Activated naive CD4-positive, alpha-beta T cell treated with anti-CD3 and anti-CD28 coated beads, Interleukin-2, amount 50 U/mL, for 72 hours (primary cell): ENCODE measurements at regions not wholly inside any gene's neighbourhood (a gene's known extent, or its start where the extent isn't known, plus 50 kb on each side); places are given as distances from the start of the nearest gene placed in this dataset.
A peak's percentile ranks its signal among the peaks of the same experiment; 100 is the strongest.

Source experiments
- ATAC-seq, 2 donors: fragments of 150-1000 bp; cut with Tn5 transposase; 2 replicates each; pipeline ENCODE4 v1.10.0; 2021; ENCODE audit warnings: mild to moderate bottlenecking in 2 of 2, moderate library complexity in 2 of 2
- DNase-seq, 2 donors: peaks; one replicate each; pipeline ENCODE4 v3.0.0; 2021 to 2022; ENCODE audit warnings: low spot score in 2 of 2
- H3K27ac Mint-ChIP-seq, 2 donors: one replicate each; pipeline ENCODE4 v1.8.0; 2022; ENCODE audit warnings: mild to moderate bottlenecking in 2 of 2, mixed read lengths in 2 of 2
- H3K36me3 Mint-ChIP-seq, 2 donors: one replicate each; pipeline ENCODE4 v1.8.0; 2022; ENCODE audit warnings: mixed read lengths in 2 of 2
- H3K9me3 Mint-ChIP-seq, 2 donors: one replicate each; pipeline ENCODE4 v1.8.0; 2022; ENCODE audit warnings: mixed read lengths in 2 of 2

DNA sequence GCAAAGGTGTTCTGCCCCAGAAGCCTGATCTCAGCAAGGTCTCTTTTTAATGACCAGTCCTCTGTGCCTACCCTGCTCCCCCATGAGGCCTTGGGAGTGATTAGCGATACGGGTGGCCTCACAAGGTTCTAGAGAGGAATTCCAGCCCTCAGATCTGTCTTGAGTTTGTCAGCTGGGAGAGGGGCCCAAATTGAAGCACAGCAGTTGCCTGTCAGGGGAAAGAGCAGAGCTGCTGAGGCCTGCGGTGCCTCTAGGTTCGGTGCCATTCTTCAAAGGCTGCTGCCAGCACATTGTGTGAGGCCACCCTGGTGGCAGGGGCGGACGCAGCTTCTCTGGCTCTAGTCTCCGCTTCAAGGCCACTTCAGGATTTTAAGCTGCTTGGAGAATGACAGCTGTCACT, 85.7 kb upstream of the GRIA1 start:
- no peak overlapping the region for H3K27ac Mint-ChIP-seq
- H3K9me3 Mint-ChIP-seq, result peaks cover 0 to 3% of the 10 kb centered on the region in 2 donors
- DNase-seq, result no peak
- no peaks in the 10 kb centered on the region for H3K36me3 Mint-ChIP-seq
- no peak for ATAC-seq

DNA sequence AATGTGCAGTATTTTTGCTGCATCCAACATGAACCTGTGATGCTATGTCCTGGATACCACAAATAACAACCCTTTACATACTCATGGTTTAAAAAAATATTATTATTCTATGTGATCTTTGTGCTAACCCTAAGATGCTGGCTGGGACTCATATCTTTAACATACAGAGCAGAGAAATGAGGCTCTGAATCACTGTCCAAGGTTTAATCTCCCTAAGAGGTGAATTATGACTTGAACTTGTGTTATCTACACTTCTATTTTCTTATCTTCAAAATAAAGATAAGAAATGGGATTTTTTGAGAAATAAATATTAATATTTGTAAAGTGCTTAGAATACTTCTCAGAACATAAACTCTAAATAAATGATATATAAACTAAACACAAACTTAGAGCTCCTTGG, 68.8 kb upstream of the GRIA1 start:
- Mint-ChIP-seq H3K27ac (no peak overlapping the region), H3K36me3 (no peaks in the 10 kb centered on the region), H3K9me3 (peaks cover 0 to 13% of the 10 kb centered on the region in 2 donors)
- DNase-seq (no peak), ATAC-seq (no peak)

DNA sequence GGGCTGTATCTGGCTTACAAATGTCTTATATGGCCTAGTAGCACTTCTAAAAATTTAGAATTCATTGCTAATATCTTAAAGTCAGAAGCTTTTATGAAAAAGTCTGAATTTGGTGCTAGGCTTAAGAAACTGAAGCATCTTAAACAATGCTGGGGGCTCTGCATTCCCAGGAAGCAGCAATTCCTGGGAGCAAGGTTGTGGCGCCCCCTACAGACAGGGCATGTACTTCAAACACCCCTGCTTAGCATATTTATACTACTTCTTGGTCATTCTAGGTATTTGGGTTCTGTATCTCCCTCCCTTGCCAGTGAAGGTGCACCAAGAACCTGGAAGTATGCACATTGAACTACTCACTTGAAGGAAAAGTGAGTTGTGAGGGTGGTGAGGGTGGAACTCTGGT, 64.6 kb upstream of the GRIA1 start:
- Mint-ChIP-seq H3K9me3 (peaks cover 0 to 16% of the 10 kb centered on the region in 2 donors), H3K36me3 (no peaks in the 10 kb centered on the region), H3K27ac (no peak overlapping the region)
- DNase-seq, result no peak
- no peak for ATAC-seq

DNA sequence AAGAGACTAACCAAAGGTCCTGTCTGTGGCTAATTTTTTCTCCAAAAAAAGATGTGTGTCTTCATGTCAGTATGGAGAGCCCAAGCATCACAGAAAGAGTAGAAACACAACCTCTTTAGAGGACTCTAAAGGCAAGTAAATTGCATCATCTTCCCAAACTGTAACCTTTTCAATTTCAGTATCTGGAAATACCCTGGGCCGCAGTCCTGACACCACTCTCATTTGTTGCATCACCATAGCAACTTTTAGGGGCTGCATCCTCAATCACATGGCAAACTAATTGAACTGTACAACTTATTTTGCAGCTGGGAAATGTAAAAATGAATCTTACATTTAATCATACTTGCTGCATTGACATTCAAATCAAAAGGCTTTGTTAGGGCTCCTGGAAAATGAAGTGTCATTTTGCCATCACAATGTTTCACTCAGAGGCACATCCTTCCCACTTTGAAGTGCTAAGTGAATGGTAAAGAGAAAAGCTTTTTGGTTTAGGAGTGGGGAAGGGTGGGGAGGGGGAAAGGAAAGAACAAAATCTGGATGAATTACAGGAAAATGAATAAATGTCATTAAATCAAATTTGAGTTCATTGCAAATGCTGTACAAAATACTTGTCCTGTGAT, 60.6 kb upstream of the GRIA1 start:
- H3K9me3 Mint-ChIP-seq, result peaks cover 0 to 3% of the 10 kb centered on the region in 2 donors
- ATAC-seq (peak in 1 of 2 donors; percentile 74), DNase-seq (no peak)
- H3K36me3 Mint-ChIP-seq, result no peaks in the 10 kb centered on the region
- no peak overlapping the region for H3K27ac Mint-ChIP-seq

DNA sequence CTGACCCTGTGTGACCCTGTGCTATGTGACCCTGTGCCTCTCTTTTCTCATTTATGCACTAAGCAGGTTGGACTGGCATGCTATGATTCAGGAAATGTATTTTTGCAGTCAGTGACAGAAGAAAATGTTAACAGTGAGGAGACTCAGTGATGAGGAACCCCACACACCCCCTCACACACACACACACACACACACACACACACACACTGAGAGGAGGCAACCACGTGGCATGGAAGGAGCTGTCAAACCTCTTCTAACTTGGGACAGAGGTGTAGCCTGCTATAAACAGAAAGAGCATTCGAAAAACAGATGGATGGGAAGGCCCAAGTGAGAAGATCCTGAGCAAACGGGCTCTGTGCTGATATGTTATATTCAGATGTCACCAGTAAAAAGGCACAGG, 57.9 kb upstream of the GRIA1 start:
- peaks cover 0 to 3% of the 10 kb centered on the region in 2 donors for H3K9me3 Mint-ChIP-seq
- DNase-seq (no peak), ATAC-seq (no peak)
- no peaks in the 10 kb centered on the region for H3K36me3 Mint-ChIP-seq
- H3K27ac Mint-ChIP-seq, result no peak overlapping the region

DNA sequence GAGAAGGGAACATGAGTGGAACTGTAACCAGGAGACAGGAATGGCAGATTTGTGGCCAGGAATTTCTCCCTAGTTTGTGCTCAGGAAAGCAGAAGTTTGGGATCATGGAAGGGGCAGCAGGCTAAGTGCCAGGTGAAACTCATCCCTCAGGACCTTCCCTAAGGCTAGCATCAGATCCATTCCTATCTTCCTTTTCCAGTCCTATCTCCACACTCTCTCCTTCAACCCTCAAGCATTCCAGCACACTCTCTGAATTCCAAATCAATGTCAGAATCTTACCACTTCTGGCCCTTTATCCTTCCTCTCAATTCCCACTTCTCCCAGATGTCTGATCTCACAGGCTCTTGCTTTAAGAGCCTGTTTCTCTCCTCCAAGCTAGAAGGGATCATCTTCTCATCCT, 53.2 kb upstream of the GRIA1 start:
- no peak overlapping the region for H3K27ac Mint-ChIP-seq
- no peaks in the 10 kb centered on the region for H3K9me3 Mint-ChIP-seq
- DNase-seq (no peak), ATAC-seq (no peak)
- H3K36me3 Mint-ChIP-seq, result no peaks in the 10 kb centered on the region

DNA sequence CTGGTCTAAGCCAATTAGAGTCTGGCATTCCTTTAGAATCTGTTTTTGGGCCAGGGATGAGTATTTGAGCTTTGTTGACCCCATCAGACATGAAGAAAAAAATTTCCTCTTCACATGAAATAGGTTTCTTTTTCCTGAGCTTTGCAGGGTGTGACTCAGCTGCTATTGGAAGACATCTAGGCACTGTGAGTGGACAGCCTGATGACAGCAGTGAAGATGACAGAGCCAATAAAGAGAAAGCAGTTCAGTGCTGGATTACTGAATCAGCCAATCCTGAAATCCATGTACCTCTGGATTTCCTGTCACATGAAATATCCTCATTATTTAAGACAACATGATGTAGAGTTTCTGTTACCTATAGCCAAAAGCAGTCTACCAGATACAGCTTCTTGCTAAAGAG, 51.3 kb upstream of the GRIA1 start:
- DNase-seq (no peak), ATAC-seq (no peak)
- H3K27ac Mint-ChIP-seq, result no peak overlapping the region
- no peaks in the 10 kb centered on the region for H3K36me3 Mint-ChIP-seq
- no peaks in the 10 kb centered on the region for H3K9me3 Mint-ChIP-seq
